Esophagus squamous epithelium (tissue), 5 donors: ENCODE measurements at regions not wholly inside any gene's neighbourhood (a gene's known extent, or its start where the extent isn't known, plus 50 kb on each side); places are given as distances from the start of the nearest gene placed in this dataset.

ENCODE experiments used
- DNase-seq: peaks from one replicate; lab custom pipeline; 2025; lab: John Stamatoyannopoulos, UW
- H3K27ac ChIP-seq, 4 donors: fragments of 200-600 bp; sonication (generic); one replicate each; pipeline ENCODE4 v1.5.1; 2016 to 2019; ENCODE audit warnings: mild to moderate bottlenecking in 1 of 4
- H3K27me3 ChIP-seq, 4 donors: fragments of 200-600 bp; sonication (generic); 1 replicate in 3 of 4; 2 replicates in 1 of 4; pipeline versions ENCODE4 v1.5.1 to v1.6.0; 2017 to 2021; ENCODE audit warnings: antibody characterized with exemption in 1 of 4
- H3K36me3 ChIP-seq, 3 donors: fragments of 200-600 bp; sonication (generic); one replicate each; pipeline ENCODE4 v1.5.1; 2016 to 2019
- H3K4me1 ChIP-seq, 3 donors: fragments of 200-600 bp; sonication (generic); one replicate each; pipeline ENCODE4 v1.5.1; 2017 to 2019
- H3K4me3 ChIP-seq, 4 donors: fragments of 200-600 bp; sonication (generic); 1 replicate in 3 of 4; 2 replicates in 1 of 4; pipeline ENCODE4 v1.5.1; 2016 to 2019; ENCODE audit warnings: mild to moderate bottlenecking in 2 of 4, moderate library complexity in 1 of 4
- H3K9me3 ChIP-seq, 3 donors: fragments of 200-600 bp; sonication (generic); one replicate each; pipeline ENCODE4 v1.5.1; 2016 to 2019
- CTCF ChIP-seq, 6 experiments: fragments of 450-650 bp in 4 of 6; fragments of 200-600 bp in 2 of 6; sonication (generic) in 2 of 6; IDR thresholded peaks; one replicate each; pipeline ENCODE4 v1.5.1; 2016 to 2019; ENCODE audit warnings: antibody characterized with exemption in 6 of 6, mild to moderate bottlenecking in 4 of 6, moderate library complexity in 4 of 6
- POLR2A ChIP-seq, 4 donors: fragments of 450-650 bp; IDR thresholded peaks; one replicate each; pipeline ENCODE4 v1.6.1; 2017; ENCODE audit warnings: antibody characterized with exemption in 4 of 4, mild to moderate bottlenecking in 4 of 4, moderate library complexity in 3 of 4
- WGBS, 2 donors: methylation state at CpG; one replicate each; pipeline ENCODE4 v1.1.5; 2018; 5-methylcytosine and 5-hydroxymethylcytosine counted together
- intact Hi-C: fragments of 100-400 bp; cut with DNase I; formaldehyde crosslinking; loops from one replicate; pipeline ENCODE4 v1.15.0; 2022
- donor health status: DM: yes; HTN: yes; CAD: no.

GRCh38 chr18:11437046-11437445 is 172.3 kb upstream of the SLC35G4 start:
- peaks cover 0 to 3% (median 0%) of the 10 kb centered on the region in 3 donors for H3K9me3 ChIP-seq
- H3K27ac ChIP-seq = no peak overlapping the region
- H3K36me3 ChIP-seq = no peaks in the 10 kb centered on the region
- no peak overlapping the region for H3K4me3 ChIP-seq
- intact Hi-C loops = loop anchor here (10.0 kb wide), 1 partner anchor 58 kb away; no protein-coding TSS in a partner anchor
- H3K27me3 ChIP-seq = no peaks in the 10 kb centered on the region
- H3K4me1 ChIP-seq = no peaks in the 10 kb centered on the region
- DNase-seq = no peak
- TF ChIP-seq CTCF (IDR thresholded peaks at IDR 0.05) = no peak
- no peak for TF ChIP-seq POLR2A (IDR thresholded peaks at IDR 0.05)
- WGBS, 2 donors = 30 to 41% methylated on average over 2 of the region's 2 CpGs

- H3K9me3 ChIP-seq = no peaks in the 10 kb centered on the region
- no CpG with 5 or more reads among the region's 36 CpGs for WGBS, 2 donors
- no peaks in the 10 kb centered on the region for H3K27me3 ChIP-seq
- intact Hi-C loops = loop anchor here (10.0 kb wide), 1 partner anchor 62 kb away; no protein-coding TSS in a partner anchor
- H3K4me1 ChIP-seq = no peaks in the 10 kb centered on the region
- H3K36me3 ChIP-seq = no peaks in the 10 kb centered on the region
- no peak overlapping the region for H3K27ac ChIP-seq
- TF ChIP-seq CTCF (IDR thresholded peaks at IDR 0.05) (no peak), POLR2A (IDR thresholded peaks at IDR 0.05) (no peak)
- H3K4me3 ChIP-seq = no peak overlapping the region
- no peak for DNase-seq
Measured at GRCh38 chr18:11432360-11432811, 177.0 kb upstream of the SLC35G4 start.

- no peak overlapping the region for H3K27ac ChIP-seq
- no peak for TF ChIP-seq POLR2A (IDR thresholded peaks at IDR 0.05)
- no peak for TF ChIP-seq CTCF (IDR thresholded peaks at IDR 0.05)
- H3K9me3 ChIP-seq = no peaks in the 10 kb centered on the region
- intact Hi-C loops = loop anchor here (10.0 kb wide), 1 partner anchor 65 kb away; no protein-coding TSS in a partner anchor
- H3K4me3 ChIP-seq = no peak overlapping the region
- H3K27me3 ChIP-seq = no peaks in the 10 kb centered on the region
- WGBS, 2 donors = 40% methylated on average over 2 of the region's 2 CpGs; no CpG with 5 or more reads in 1 of the 2 donors
- no peak for DNase-seq
- H3K4me1 ChIP-seq = no peaks in the 10 kb centered on the region
- no peaks in the 10 kb centered on the region for H3K36me3 ChIP-seq
Measured at GRCh38 chr18:11429876-11430275, 179.5 kb upstream of the SLC35G4 start.

GRCh38 chr18:11425211-11425610 is 184.2 kb upstream of the SLC35G4 start:
- H3K9me3 ChIP-seq = no peaks in the 10 kb centered on the region
- intact Hi-C loops = no loop called here
- H3K36me3 ChIP-seq = no peaks in the 10 kb centered on the region
- H3K4me3 ChIP-seq = no peak overlapping the region
- H3K27ac ChIP-seq = no peak overlapping the region
- WGBS, 2 donors = 79 to 82% methylated on average over 7 of the region's 7 CpGs
- no peaks in the 10 kb centered on the region for H3K4me1 ChIP-seq
- no peak for TF ChIP-seq CTCF (IDR thresholded peaks at IDR 0.05)
- no peak for TF ChIP-seq POLR2A (IDR thresholded peaks at IDR 0.05)
- no peaks in the 10 kb centered on the region for H3K27me3 ChIP-seq
- no peak for DNase-seq

GRCh38 chr18:11419338-11419737 is 190.1 kb upstream of the SLC35G4 start:
- no peaks in the 10 kb centered on the region for H3K27me3 ChIP-seq
- H3K4me3 ChIP-seq = no peak overlapping the region
- TF ChIP-seq POLR2A (IDR thresholded peaks at IDR 0.05) (no peak), CTCF (IDR thresholded peaks at IDR 0.05) (no peak)
- 32 to 52% methylated on average over 1 of the region's 1 CpG for WGBS, 2 donors
- intact Hi-C loops = no loop called here
- H3K36me3 ChIP-seq = no peaks in the 10 kb centered on the region
- H3K27ac ChIP-seq = no peak overlapping the region
- no peaks in the 10 kb centered on the region for H3K4me1 ChIP-seq
- H3K9me3 ChIP-seq = no peaks in the 10 kb centered on the region
- DNase-seq = no peak
